ENCODE measurements at regions not wholly inside any gene's neighbourhood (a gene's known extent, or its start where the extent isn't known, plus 50 kb on each side); places are given as distances from the start of the nearest gene placed in this dataset.

DNA sequence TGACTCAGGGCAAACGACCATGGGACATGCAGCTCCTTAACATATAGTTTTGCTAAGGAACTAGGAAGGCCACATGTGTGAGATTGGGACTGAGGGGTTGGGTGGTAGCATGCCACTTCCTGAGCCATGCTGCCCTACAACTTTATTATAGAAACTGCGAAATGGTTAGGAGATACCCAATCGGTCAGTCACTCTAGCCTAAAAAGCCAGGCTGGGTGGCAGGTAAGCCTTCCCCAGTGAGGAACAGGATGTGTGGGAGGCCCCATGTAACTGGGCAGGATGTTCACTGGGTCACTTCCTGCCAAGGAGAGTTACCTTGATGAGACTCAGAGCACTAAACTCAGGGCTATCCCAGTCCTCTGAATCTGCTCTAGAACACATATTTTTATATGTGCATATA is 123.5 kb downstream of the MAP3K7 start:
- TF ChIP-seq, protein P1, sequence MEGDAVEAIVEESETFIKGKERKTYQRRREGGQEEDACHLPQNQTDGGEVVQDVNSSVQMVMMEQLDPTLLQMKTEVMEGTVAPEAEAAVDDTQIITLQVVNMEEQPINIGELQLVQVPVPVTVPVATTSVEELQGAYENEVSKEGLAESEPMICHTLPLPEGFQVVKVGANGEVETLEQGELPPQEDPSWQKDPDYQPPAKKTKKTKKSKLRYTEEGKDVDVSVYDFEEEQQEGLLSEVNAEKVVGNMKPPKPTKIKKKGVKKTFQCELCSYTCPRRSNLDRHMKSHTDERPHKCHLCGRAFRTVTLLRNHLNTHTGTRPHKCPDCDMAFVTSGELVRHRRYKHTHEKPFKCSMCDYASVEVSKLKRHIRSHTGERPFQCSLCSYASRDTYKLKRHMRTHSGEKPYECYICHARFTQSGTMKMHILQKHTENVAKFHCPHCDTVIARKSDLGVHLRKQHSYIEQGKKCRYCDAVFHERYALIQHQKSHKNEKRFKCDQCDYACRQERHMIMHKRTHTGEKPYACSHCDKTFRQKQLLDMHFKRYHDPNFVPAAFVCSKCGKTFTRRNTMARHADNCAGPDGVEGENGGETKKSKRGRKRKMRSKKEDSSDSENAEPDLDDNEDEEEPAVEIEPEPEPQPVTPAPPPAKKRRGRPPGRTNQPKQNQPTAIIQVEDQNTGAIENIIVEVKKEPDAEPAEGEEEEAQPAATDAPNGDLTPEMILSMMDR (IDR thresholded peaks at IDR 0.05; ENCODE audit: low read depth, low read length, missing control alignments): no peak
- no peak overlapping the region for H3K4me3 ChIP-seq (ENCODE audit: low read depth, low read length)
- DNase-seq (ENCODE audit: low read depth): no peak

DNA sequence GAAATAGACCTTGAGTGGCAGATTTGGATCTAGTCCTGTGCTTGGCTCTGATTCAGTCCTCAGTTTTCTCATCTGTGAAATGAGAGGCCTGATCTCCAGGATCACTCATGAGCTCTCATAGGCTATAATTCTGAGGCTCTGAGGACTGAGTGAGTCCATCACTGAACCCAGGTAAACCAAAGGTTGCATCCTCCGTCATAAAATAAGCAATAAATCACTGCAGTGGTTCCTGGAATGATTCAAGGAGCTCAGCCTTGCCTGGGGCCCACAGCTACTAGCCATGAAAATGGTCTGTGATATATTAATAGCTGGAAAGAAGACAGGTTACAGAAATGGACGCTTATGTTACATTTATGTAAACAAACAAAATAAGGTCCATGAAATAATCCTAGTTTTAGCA is 124.8 kb downstream of the MAP3K7 start:
- H3K4me3 ChIP-seq (ENCODE audit: low read depth, low read length): no peak overlapping the region
- TF ChIP-seq, protein P1 (IDR thresholded peaks at IDR 0.05; ENCODE audit: low read depth, low read length, missing control alignments): no peak
- no peak for DNase-seq (ENCODE audit: low read depth)

- H3K4me3 ChIP-seq (ENCODE audit: low read depth, low read length): no peak overlapping the region
- TF ChIP-seq, protein P1 (IDR thresholded peaks at IDR 0.05; ENCODE audit: low read depth, low read length, missing control alignments): no peak
- no peak for DNase-seq (ENCODE audit: low read depth)
Observed at GRCh38 chr6:90461383-90461782, 125.5 kb downstream of the MAP3K7 start.

DNA sequence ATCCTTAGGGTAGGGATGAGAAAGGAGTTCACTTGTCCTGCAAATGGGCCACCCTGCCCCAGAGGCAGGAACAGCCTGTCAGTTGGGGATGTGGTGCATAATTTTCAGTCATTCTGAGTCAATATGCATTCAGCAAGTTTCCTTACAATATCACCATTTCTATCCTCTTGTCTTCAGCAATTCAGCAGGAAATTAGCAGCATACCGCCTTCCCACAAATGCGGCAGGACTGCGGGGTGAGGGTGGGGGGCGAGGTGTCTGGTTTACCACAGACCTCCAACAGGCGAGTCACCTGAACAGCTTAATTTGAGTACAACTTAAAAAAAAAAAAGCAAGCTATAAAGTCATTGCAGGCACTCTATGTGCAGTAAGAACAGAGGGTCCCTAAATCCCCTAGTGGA is 126.8 kb downstream of the MAP3K7 start:
- DNase-seq (ENCODE audit: low read depth): no peak
- H3K4me3 ChIP-seq (ENCODE audit: low read depth, low read length): no peak overlapping the region
- TF ChIP-seq, protein P1 (IDR thresholded peaks at IDR 0.05; ENCODE audit: low read depth, low read length, missing control alignments): no peak

DNA sequence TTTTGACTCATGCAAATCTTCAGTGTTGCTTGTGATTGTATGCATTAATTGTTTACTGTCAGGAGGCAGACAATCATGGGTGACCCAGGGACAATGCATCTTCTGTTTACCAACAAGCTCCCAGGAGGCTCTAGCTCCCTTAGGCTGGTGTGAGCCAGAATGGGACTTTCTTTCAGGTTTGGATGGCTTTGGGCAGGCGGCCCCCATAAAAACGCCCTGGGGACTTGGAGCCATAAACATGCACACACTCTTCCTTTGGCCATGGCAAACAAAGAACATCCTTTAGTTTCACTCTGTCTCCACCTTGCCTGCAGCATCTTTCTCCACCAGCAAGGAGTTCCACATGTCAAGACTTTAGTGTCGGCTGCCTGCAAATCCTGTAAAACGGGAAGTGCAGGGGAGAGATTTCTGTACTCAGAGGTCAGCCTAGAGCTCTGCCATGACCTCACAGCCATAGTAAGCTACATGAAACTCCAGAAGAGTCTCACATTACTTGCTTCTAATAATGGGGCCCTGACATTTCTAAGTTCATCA is 127.6 kb downstream of the MAP3K7 start:
- no peak for DNase-seq (ENCODE audit: low read depth)
- TF ChIP-seq, protein P1 (IDR thresholded peaks at IDR 0.05; ENCODE audit: low read depth, low read length, missing control alignments): no peak
- no peak overlapping the region for H3K4me3 ChIP-seq (ENCODE audit: low read depth, low read length)

DNA sequence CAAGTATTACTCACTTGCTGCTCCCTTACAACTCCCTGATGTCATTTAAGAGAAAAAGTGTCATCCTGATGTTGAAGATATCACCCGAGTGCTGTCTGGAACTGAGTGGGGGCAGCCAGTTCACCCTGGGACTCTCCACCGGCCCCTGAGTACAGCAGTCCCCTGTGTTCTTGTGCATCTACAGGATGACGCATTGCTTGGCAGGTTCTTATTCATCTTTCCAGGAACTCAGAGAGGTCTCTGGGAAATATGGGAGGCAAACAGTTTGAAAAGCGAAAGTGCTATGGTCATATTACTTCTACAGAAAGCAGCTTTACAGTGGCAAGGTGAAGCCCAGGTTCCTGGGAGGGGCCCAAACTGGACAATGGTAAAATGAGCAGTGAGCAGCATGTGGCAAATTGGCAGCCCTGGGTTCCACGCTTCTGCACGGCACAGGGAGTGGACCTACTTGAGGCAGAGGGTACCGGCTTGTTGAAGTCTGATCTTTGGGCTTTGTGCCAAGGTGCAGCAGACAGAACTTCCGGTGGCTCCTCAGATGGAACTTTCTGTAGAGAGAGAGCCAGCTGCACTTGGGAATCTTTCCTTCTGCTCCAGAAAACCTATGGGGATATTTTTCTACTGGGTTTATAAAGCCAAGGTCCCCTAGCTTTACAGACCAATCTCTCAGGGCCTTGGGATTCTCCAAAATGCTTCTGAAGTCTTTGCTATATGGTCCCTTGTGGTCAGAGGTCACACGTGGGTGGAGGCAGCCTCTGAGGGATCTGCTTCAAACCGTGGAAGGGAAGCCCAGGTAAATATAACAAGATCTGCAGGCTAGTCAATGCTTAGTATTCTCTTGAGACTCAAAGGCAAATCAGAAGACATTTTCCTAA is 128.3 kb downstream of the MAP3K7 start:
- no peak overlapping the region for H3K4me3 ChIP-seq (ENCODE audit: low read depth, low read length)
- TF ChIP-seq, protein P1 (IDR thresholded peaks at IDR 0.05; ENCODE audit: low read depth, low read length, missing control alignments): no peak
- no peak for DNase-seq (ENCODE audit: low read depth)

All from GM12864 (cell line).